Endothelial cell (in vitro differentiated cells): ENCODE measurements at regions not wholly inside any gene's neighbourhood (a gene's known extent, or its start where the extent isn't known, plus 50 kb on each side); places are given as distances from the start of the nearest gene placed in this dataset.

ENCODE experiments used
- DNase-seq: peaks from one replicate; pipeline ENCODE4 v3.0.0; 2021; ENCODE audit warnings: low spot score
- H3K27ac Mint-ChIP-seq: one replicate; pipeline ENCODE4 v1.8.0; 2021; ENCODE audit warnings: mixed read lengths, inconsistent platforms; ENCODE audit not compliant: unreplicated experiment
- H3K27me3 Mint-ChIP-seq: one replicate; pipeline ENCODE4 v1.8.0; 2021; ENCODE audit warnings: mild to moderate bottlenecking, moderate library complexity, mixed read lengths, inconsistent platforms; ENCODE audit not compliant: unreplicated experiment
- H3K36me3 Mint-ChIP-seq: one replicate; pipeline ENCODE4 v1.8.0; 2021; ENCODE audit warnings: mild to moderate bottlenecking, low read depth, mixed read lengths, inconsistent platforms; ENCODE audit not compliant: unreplicated experiment
- H3K4me1 Mint-ChIP-seq: one replicate; pipeline ENCODE4 v1.8.0; 2021; ENCODE audit warnings: mild to moderate bottlenecking, mixed read lengths, inconsistent platforms; ENCODE audit not compliant: unreplicated experiment
- H3K4me3 Mint-ChIP-seq: one replicate; pipeline ENCODE4 v1.8.0; 2021; ENCODE audit warnings: mild to moderate bottlenecking, mixed read lengths, inconsistent platforms; ENCODE audit not compliant: unreplicated experiment
- H3K9me3 Mint-ChIP-seq: one replicate; pipeline ENCODE4 v1.8.0; 2021; ENCODE audit warnings: mixed read lengths, inconsistent platforms; ENCODE audit not compliant: unreplicated experiment
- CTCF ChIP-seq: fragments of 200-600 bp; sonication (generic); IDR thresholded peaks from one replicate; pipeline ENCODE4 v1.5.0; 2021; ENCODE audit warnings: antibody characterized with exemption; ENCODE audit not compliant: unreplicated experiment

- no peaks in the 10 kb centered on the region for H3K9me3 Mint-ChIP-seq
- no peaks in the 10 kb centered on the region for H3K4me1 Mint-ChIP-seq
- no peaks in the 10 kb centered on the region for H3K36me3 Mint-ChIP-seq
- H3K4me3 Mint-ChIP-seq: no peak overlapping the region
- no peak for TF ChIP-seq CTCF
- H3K27me3 Mint-ChIP-seq: no peaks in the 10 kb centered on the region
- DNase-seq: no peak
- H3K27ac Mint-ChIP-seq: no peak overlapping the region
Observed at GRCh38 chr10:59006511-59007306, 169.7 kb upstream of the PHYHIPL start.

GRCh38 chr10:59007307-59008025 lies 169.0 kb upstream of the PHYHIPL start:
- H3K27ac Mint-ChIP-seq: no peak overlapping the region
- no peak overlapping the region for H3K4me3 Mint-ChIP-seq
- no peak for DNase-seq
- TF ChIP-seq CTCF: no peak
- no peaks in the 10 kb centered on the region for H3K27me3 Mint-ChIP-seq
- H3K4me1 Mint-ChIP-seq: no peaks in the 10 kb centered on the region
- H3K9me3 Mint-ChIP-seq: no peaks in the 10 kb centered on the region
- H3K36me3 Mint-ChIP-seq: no peaks in the 10 kb centered on the region

GRCh38 chr10:59008452-59008851 lies 168.0 kb upstream of the PHYHIPL start:
- TF ChIP-seq CTCF: no peak
- H3K4me3 Mint-ChIP-seq: no peak overlapping the region
- H3K27me3 Mint-ChIP-seq: no peaks in the 10 kb centered on the region
- no peaks in the 10 kb centered on the region for H3K4me1 Mint-ChIP-seq
- DNase-seq: no peak
- H3K9me3 Mint-ChIP-seq: no peaks in the 10 kb centered on the region
- H3K36me3 Mint-ChIP-seq: no peaks in the 10 kb centered on the region
- no peak overlapping the region for H3K27ac Mint-ChIP-seq

- DNase-seq: no peak
- Mint-ChIP-seq H3K27me3 (no peaks in the 10 kb centered on the region), H3K4me3 (no peak overlapping the region), H3K4me1 (no peaks in the 10 kb centered on the region), H3K36me3 (no peaks in the 10 kb centered on the region), H3K27ac (no peak overlapping the region), H3K9me3 (no peaks in the 10 kb centered on the region)
- no peak for TF ChIP-seq CTCF
Observed at GRCh38 chr10:59011972-59012632, 164.3 kb upstream of the PHYHIPL start.
